ENCODE measurements at regions not wholly inside any gene's neighbourhood (a gene's known extent, or its start where the extent isn't known, plus 50 kb on each side); places are given as distances from the start of the nearest gene placed in this dataset.
A peak's percentile ranks its signal among the peaks of the same experiment; 100 is the strongest.

- Histone ChIP-seq H3K36me3 (ENCODE audit: control insufficient read depth in 3 of 3, insufficient read depth in 2 of 3, low read depth in 1 of 3, low read length in 3 of 3) (no peaks in the 10 kb centered on the region), H3K27ac (ENCODE audit: low read depth in 1 of 3, low read length in 2 of 3) (peak overlapping the region in 1 of 3 donors; percentile 61), H3K9me3 (ENCODE audit: control insufficient read depth in 2 of 2, insufficient read depth in 1 of 2, low read depth in 1 of 2, low read length in 1 of 2) (no peaks in the 10 kb centered on the region), H3K27me3 (ENCODE audit: control insufficient read depth in 3 of 3, insufficient read depth in 3 of 3, low read length in 3 of 3) (peaks cover 0 to 4% (median 0%) of the 10 kb centered on the region in 3 donors), H3K4me1 (ENCODE audit: control insufficient read depth in 3 of 3, insufficient read depth in 2 of 3, low read depth in 1 of 3, low read length in 2 of 3) (no peaks in the 10 kb centered on the region), H3K4me3 (ENCODE audit: low read depth in 1 of 3, low read length in 3 of 3) (no peak overlapping the region)
- 60 to 68% (median 61%) methylated on average over 21 of the region's 21 CpGs for WGBS, 3 donors
- DNase-seq (no peak), FAIRE-seq (no peak)
These were observed 148.7 kb upstream of the COL5A1 start for GRCh38 chr9:134492721-134493460.

DNA sequence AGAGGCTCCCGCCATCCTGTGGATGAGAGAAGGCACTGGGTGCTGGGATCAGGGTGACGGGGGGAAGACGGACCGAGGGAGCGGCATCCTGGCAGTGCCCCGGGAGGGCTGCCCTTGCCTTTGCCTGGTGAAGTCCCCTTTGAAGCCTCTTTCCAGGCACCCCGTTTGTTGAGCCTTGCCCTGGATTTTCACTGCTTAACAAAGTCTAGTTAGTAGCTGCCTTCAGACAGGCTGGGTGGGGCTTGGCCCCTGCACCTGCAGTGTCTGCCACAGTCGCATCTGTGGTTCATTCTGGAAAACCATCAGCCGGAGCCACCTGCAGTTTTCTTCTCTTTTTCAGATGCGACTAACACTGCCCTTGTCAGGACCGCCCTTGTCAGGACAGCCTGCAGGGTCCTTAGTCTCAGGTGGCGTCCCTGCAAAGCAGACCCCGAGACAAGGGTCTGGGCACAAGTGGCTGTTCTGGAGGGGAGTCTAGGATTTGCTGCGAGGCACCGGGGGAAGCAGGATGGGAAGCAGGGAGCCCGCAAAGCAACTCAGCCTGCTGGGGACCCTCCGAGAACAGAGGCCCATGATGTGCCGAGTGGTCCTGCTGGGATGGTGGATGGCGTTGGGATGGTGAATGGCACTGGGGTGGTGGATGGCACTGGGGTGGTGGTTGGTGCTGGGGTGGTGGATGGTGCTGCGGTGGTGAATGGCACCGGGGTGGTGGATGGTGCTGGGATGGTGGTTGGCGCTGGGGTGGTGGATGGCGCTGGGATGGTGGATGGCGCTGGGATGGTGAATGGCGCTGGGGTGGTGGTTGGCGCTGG is 147.9 kb upstream of the COL5A1 start:
- WGBS, 3 donors: 76 to 84% (median 78%) methylated on average over 26 of the region's 26 CpGs
- Histone ChIP-seq H3K4me3 (ENCODE audit: low read depth in 1 of 3, low read length in 3 of 3) (no peak overlapping the region), H3K36me3 (ENCODE audit: control insufficient read depth in 3 of 3, insufficient read depth in 2 of 3, low read depth in 1 of 3, low read length in 3 of 3) (no peaks in the 10 kb centered on the region), H3K27me3 (ENCODE audit: control insufficient read depth in 3 of 3, insufficient read depth in 3 of 3, low read length in 3 of 3) (peaks cover 0 to 4% (median 0%) of the 10 kb centered on the region in 3 donors), H3K9me3 (ENCODE audit: control insufficient read depth in 2 of 2, insufficient read depth in 1 of 2, low read depth in 1 of 2, low read length in 1 of 2) (no peaks in the 10 kb centered on the region), H3K27ac (ENCODE audit: low read depth in 1 of 3, low read length in 2 of 3) (no peak overlapping the region), H3K4me1 (ENCODE audit: control insufficient read depth in 3 of 3, insufficient read depth in 2 of 3, low read depth in 1 of 3, low read length in 2 of 3) (no peaks in the 10 kb centered on the region)
- no peak for DNase-seq
- no peak for FAIRE-seq

- H3K27me3 ChIP-seq (ENCODE audit: control insufficient read depth in 3 of 3, insufficient read depth in 3 of 3, low read length in 3 of 3): peaks cover 0 to 4% (median 0%) of the 10 kb centered on the region in 3 donors
- H3K36me3 ChIP-seq (ENCODE audit: control insufficient read depth in 3 of 3, insufficient read depth in 2 of 3, low read depth in 1 of 3, low read length in 3 of 3): no peaks in the 10 kb centered on the region
- no peak overlapping the region for H3K27ac ChIP-seq (ENCODE audit: low read depth in 1 of 3, low read length in 2 of 3)
- FAIRE-seq: no peak
- no peak overlapping the region for H3K4me3 ChIP-seq (ENCODE audit: low read depth in 1 of 3, low read length in 3 of 3)
- H3K9me3 ChIP-seq (ENCODE audit: control insufficient read depth in 2 of 2, insufficient read depth in 1 of 2, low read depth in 1 of 2, low read length in 1 of 2): no peaks in the 10 kb centered on the region
- H3K4me1 ChIP-seq (ENCODE audit: control insufficient read depth in 3 of 3, insufficient read depth in 2 of 3, low read depth in 1 of 3, low read length in 2 of 3): no peaks in the 10 kb centered on the region
- DNase-seq: no peak
- 78 to 87% (median 80%) methylated on average over 15 to 17 of the region's 17 CpGs for WGBS, 3 donors
These were observed 147.3 kb upstream of the COL5A1 start for GRCh38 chr9:134494273-134494815.

- Histone ChIP-seq H3K27me3 (ENCODE audit: control insufficient read depth in 3 of 3, insufficient read depth in 3 of 3, low read length in 3 of 3) (peaks cover 0 to 4% (median 0%) of the 10 kb centered on the region in 3 donors), H3K4me1 (ENCODE audit: control insufficient read depth in 3 of 3, insufficient read depth in 2 of 3, low read depth in 1 of 3, low read length in 2 of 3) (no peaks in the 10 kb centered on the region), H3K36me3 (ENCODE audit: control insufficient read depth in 3 of 3, insufficient read depth in 2 of 3, low read depth in 1 of 3, low read length in 3 of 3) (no peaks in the 10 kb centered on the region), H3K9me3 (ENCODE audit: control insufficient read depth in 2 of 2, insufficient read depth in 1 of 2, low read depth in 1 of 2, low read length in 1 of 2) (no peaks in the 10 kb centered on the region), H3K4me3 (ENCODE audit: low read depth in 1 of 3, low read length in 3 of 3) (no peak overlapping the region), H3K27ac (ENCODE audit: low read depth in 1 of 3, low read length in 2 of 3) (no peak overlapping the region)
- WGBS, 3 donors: 72 to 87% (median 85%) methylated on average over 8 to 11 of the region's 11 CpGs
- DNase-seq (no peak), FAIRE-seq (no peak)
These were observed 146.7 kb upstream of the COL5A1 start for GRCh38 chr9:134494905-134495304.

DNA sequence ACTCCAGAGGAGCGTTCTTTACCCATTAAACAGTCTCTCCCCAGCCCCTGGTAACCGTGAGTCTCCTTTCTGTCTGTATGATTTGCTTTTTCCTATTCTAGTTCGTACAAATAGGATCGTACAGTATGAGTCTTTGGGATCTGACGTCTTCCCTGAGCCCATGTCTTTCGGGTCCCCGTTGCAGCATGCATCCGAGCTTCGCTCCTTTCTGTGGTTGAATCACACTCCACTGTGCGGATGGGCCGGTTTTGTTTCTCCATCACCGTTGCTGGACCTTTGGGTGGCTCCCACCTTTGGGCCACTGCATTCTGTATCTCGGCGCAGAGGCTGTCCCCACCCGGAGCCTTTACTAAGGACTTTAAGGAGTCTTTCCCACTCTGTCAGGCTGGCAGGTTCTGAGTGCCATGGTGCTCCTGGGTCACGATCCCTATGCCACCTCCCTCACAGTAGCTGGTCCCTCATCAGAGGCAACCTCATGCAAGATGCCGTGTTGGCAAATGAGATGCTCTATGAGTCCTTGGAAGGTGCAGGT is 145.7 kb upstream of the COL5A1 start:
- Histone ChIP-seq H3K4me3 (ENCODE audit: low read depth in 1 of 3, low read length in 3 of 3) (no peak overlapping the region), H3K36me3 (ENCODE audit: control insufficient read depth in 3 of 3, insufficient read depth in 2 of 3, low read depth in 1 of 3, low read length in 3 of 3) (no peaks in the 10 kb centered on the region), H3K27me3 (ENCODE audit: control insufficient read depth in 3 of 3, insufficient read depth in 3 of 3, low read length in 3 of 3) (peaks cover 0 to 7% (median 0%) of the 10 kb centered on the region in 3 donors), H3K4me1 (ENCODE audit: control insufficient read depth in 3 of 3, insufficient read depth in 2 of 3, low read depth in 1 of 3, low read length in 2 of 3) (no peaks in the 10 kb centered on the region), H3K27ac (ENCODE audit: low read depth in 1 of 3, low read length in 2 of 3) (no peak overlapping the region), H3K9me3 (ENCODE audit: control insufficient read depth in 2 of 2, insufficient read depth in 1 of 2, low read depth in 1 of 2, low read length in 1 of 2) (no peaks in the 10 kb centered on the region)
- FAIRE-seq: no peak
- DNase-seq: no peak
- WGBS, 3 donors: 87 to 91% (median 88%) methylated on average over 17 of the region's 17 CpGs

- peaks cover 6 to 14% (median 7%) of the 10 kb centered on the region in 3 donors for H3K27me3 ChIP-seq (ENCODE audit: control insufficient read depth in 3 of 3, insufficient read depth in 3 of 3, low read length in 3 of 3)
- H3K36me3 ChIP-seq (ENCODE audit: control insufficient read depth in 3 of 3, insufficient read depth in 2 of 3, low read depth in 1 of 3, low read length in 3 of 3): no peaks in the 10 kb centered on the region
- DNase-seq: no peak
- FAIRE-seq: no peak
- no peaks in the 10 kb centered on the region for H3K9me3 ChIP-seq (ENCODE audit: control insufficient read depth in 2 of 2, insufficient read depth in 1 of 2, low read depth in 1 of 2, low read length in 1 of 2)
- no peaks in the 10 kb centered on the region for H3K4me1 ChIP-seq (ENCODE audit: control insufficient read depth in 3 of 3, insufficient read depth in 2 of 3, low read depth in 1 of 3, low read length in 2 of 3)
- WGBS, 3 donors: 79 to 87% (median 81%) methylated on average over 28 to 29 of the region's 29 CpGs
- H3K27ac ChIP-seq (ENCODE audit: low read depth in 1 of 3, low read length in 2 of 3): no peak overlapping the region
- no peak overlapping the region for H3K4me3 ChIP-seq (ENCODE audit: low read depth in 1 of 3, low read length in 3 of 3)
These were observed 145.0 kb upstream of the COL5A1 start for GRCh38 chr9:134496413-134497282.

- Histone ChIP-seq H3K27ac (ENCODE audit: low read depth in 1 of 3, low read length in 2 of 3) (no peak overlapping the region), H3K36me3 (ENCODE audit: control insufficient read depth in 3 of 3, insufficient read depth in 2 of 3, low read depth in 1 of 3, low read length in 3 of 3) (no peaks in the 10 kb centered on the region), H3K4me3 (ENCODE audit: low read depth in 1 of 3, low read length in 3 of 3) (no peak overlapping the region), H3K9me3 (ENCODE audit: control insufficient read depth in 2 of 2, insufficient read depth in 1 of 2, low read depth in 1 of 2, low read length in 1 of 2) (no peaks in the 10 kb centered on the region), H3K27me3 (ENCODE audit: control insufficient read depth in 3 of 3, insufficient read depth in 3 of 3, low read length in 3 of 3) (peaks cover 6 to 21% (median 7%) of the 10 kb centered on the region in 3 donors), H3K4me1 (ENCODE audit: control insufficient read depth in 3 of 3, insufficient read depth in 2 of 3, low read depth in 1 of 3, low read length in 2 of 3) (peaks cover 0 to under 1% (median 0%) of the 10 kb centered on the region in 3 donors)
- DNase-seq: no peak
- WGBS, 3 donors: 71 to 73% (median 72%) methylated on average over 5 of the region's 5 CpGs
- FAIRE-seq: no peak
These were observed 144.2 kb upstream of the COL5A1 start for GRCh38 chr9:134497283-134497860.
